ENCODE measurements at regions not wholly inside any gene's neighbourhood (a gene's known extent, or its start where the extent isn't known, plus 50 kb on each side); places are given as distances from the start of the nearest gene placed in this dataset.

GRCh38 chr2:155157711-155158110, 459.2 kb downstream of the KCNJ3 start:
- TF ChIP-seq CTCF (IDR thresholded peaks at IDR 0.05), result no peak

GRCh38 chr2:155157065-155157464, 458.6 kb downstream of the KCNJ3 start:
- no peak for TF ChIP-seq CTCF (IDR thresholded peaks at IDR 0.05)

- TF ChIP-seq CTCF (IDR thresholded peaks at IDR 0.05), result no peak
Observed at GRCh38 chr2:155151945-155152344, 453.4 kb downstream of the KCNJ3 start.

DNA sequence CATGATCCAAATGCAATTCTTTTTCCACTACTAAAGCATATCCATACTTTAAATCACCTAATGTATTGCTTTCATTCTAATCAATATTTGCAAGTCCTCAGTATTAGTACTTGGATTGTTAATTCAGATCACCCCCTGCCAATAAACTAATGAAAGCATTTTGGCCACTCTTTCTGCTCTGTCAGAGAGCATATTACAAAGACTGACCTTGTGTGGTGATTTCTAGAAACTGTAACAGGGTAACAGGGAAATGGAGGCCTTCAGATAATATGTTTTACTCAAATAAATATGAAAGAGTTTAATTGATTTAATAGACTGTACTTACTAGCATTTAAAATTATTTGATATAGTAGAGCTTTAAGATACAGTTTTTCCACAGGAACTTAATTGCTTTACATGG, 453.0 kb downstream of the KCNJ3 start:
- peak; percentile 51 for TF ChIP-seq CTCF (IDR thresholded peaks at IDR 0.05)

GRCh38 chr2:155145758-155146229, 447.3 kb downstream of the KCNJ3 start:
- no peak for TF ChIP-seq CTCF (IDR thresholded peaks at IDR 0.05)

- TF ChIP-seq CTCF (IDR thresholded peaks at IDR 0.05), result no peak
Observed at GRCh38 chr2:155141418-155141817, 442.9 kb downstream of the KCNJ3 start.

DNA sequence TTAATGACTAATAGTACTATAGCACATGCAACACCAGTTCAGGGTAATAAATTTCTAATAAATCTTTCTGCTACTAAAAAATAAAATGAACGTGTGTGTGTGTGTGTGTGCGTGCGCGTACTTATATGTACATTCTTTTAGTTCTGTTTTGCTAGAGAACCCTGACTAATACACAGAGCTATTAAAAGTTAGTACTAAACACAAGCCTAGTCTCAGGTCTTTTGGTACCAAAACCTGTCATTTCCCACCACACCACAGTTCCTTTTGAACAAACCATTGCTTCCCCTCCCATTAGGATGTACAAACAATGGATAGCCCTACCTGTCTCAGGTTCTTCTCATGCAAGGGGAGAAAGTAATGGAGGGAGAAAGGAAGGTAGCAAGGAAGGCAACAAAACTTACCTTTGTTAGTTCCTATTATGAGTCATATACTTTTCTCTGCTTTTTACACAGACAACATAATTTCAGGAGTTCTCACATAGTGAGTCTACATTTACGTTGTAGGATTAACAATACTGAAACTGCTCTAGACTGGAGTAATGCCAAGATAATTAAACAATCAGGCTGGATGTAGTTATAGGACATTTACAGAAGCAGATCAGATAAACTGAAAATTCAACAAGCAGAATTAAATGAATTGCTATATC, 427.2 kb downstream of the KCNJ3 start:
- TF ChIP-seq CTCF (IDR thresholded peaks at IDR 0.05), result no peak

DNA sequence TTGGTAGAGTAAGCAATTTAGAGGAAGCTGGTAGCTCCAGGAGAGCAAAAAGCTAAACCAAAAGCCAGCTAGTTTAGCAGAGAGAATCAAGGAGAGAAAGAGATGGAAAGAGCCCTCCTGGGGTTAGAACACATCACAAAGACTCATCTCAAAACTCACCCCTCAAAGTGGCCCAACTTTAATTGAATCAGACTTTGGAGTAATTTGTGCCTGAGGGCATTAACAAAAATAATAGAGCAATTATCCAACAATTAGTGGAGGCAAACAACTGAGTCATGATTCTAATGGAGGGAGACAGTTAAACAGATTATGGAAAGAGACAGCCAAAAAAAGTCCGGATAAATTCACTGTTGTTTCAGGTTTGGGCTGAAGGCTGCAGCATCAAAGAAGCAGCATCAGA, 417.4 kb downstream of the KCNJ3 start:
- TF ChIP-seq CTCF (IDR thresholded peaks at IDR 0.05), result no peak
